Loucy (cell line): ENCODE measurements at regions not wholly inside any gene's neighbourhood (a gene's known extent, or its start where the extent isn't known, plus 50 kb on each side); places are given as distances from the start of the nearest gene placed in this dataset.

Experiments used
- H2AFZ ChIP-seq: fragments of 200-600 bp; sonication (generic); 2 replicates; pipeline ENCODE4 v1.6.0; 2016; ENCODE audit warnings: antibody characterized with exemption, mild to moderate bottlenecking, low read length, moderate library complexity
- H3F3A ChIP-seq: fragments of 200-600 bp; 2 replicates; pipeline ENCODE4 v1.6.0; 2016; ENCODE audit warnings: antibody characterized with exemption, low read depth, mild to moderate bottlenecking
- H3K27me3 ChIP-seq: fragments of 200-600 bp; sonication (generic); 2 replicates; pipeline ENCODE4 v1.6.1; 2014; ENCODE audit warnings: low read length, mild to moderate bottlenecking; ENCODE audit not compliant: insufficient read depth, poor library complexity, severe bottlenecking
- H3K36me3 ChIP-seq: fragments of 200-600 bp; sonication (generic); 2 replicates; pipeline ENCODE4 v1.6.1; 2016; ENCODE audit warnings: low read length; ENCODE audit not compliant: insufficient read depth
- H3K4me1 ChIP-seq: fragments of 200-600 bp; sonication (generic); 2 replicates; pipeline ENCODE4 v1.5.1; 2014; ENCODE audit warnings: low read length, mild to moderate bottlenecking; ENCODE audit not compliant: insufficient read depth, poor library complexity, severe bottlenecking
- H3K4me2 ChIP-seq: fragments of 200-600 bp; sonication (generic); 2 replicates; pipeline ENCODE4 v1.6.0; 2014; ENCODE audit warnings: antibody characterized with exemption, low read length, low read depth, mild to moderate bottlenecking; ENCODE audit not compliant: poor library complexity, severe bottlenecking
- H3K4me3 ChIP-seq: fragments of 200-600 bp; sonication (generic); 2 replicates; pipeline ENCODE4 v1.5.1; 2014; ENCODE audit warnings: low read length, mild to moderate bottlenecking, mixed read lengths; ENCODE audit not compliant: poor library complexity, severe bottlenecking
- H3K79me2 ChIP-seq: fragments of 200-600 bp; sonication (generic); 2 replicates; pipeline ENCODE4 v1.6.1; 2014; ENCODE audit warnings: low read length; ENCODE audit not compliant: insufficient read depth
- H3K9ac ChIP-seq: fragments of 200-600 bp; sonication (generic); 2 replicates; pipeline ENCODE4 v1.6.0; 2014; ENCODE audit warnings: mild to moderate bottlenecking, low read depth, low read length, moderate library complexity; ENCODE audit not compliant: poor library complexity, severe bottlenecking
- H3K9me2 ChIP-seq: fragments of 200-600 bp; sonication (generic); replicated peaks from 2 replicates; pipeline ENCODE4 v1.6.1; 2016; ENCODE audit warnings: low read depth, low read length, mixed read lengths
- H3K9me3 ChIP-seq: fragments of 200-600 bp; sonication (generic); 2 replicates; pipeline ENCODE4 v1.6.1; 2014; ENCODE audit warnings: mild to moderate bottlenecking, antibody characterized with exemption, low read length, low read depth; ENCODE audit not compliant: insufficient read depth
- H4K20me1 ChIP-seq: fragments of 200-600 bp; sonication (generic); 2 replicates; pipeline ENCODE4 v1.6.0; 2014; ENCODE audit warnings: antibody characterized with exemption, low read length, mild to moderate bottlenecking; ENCODE audit not compliant: insufficient read depth, poor library complexity, severe bottlenecking
- EZH2phosphoT487 ChIP-seq: fragments of 200-600 bp; IDR thresholded peaks from 2 replicates; pipeline ENCODE4 v1.6.1; 2018; ENCODE audit warnings: antibody characterized with exemption, mild to moderate bottlenecking, moderate library complexity, borderline replicate concordance
- TF ChIP-seq, protein P1 (sequence below): fragments of 200-600 bp; sonication (generic); conservative IDR thresholded peaks from 2 replicates; pipeline ENCODE4 v1.5.1; 2014; ENCODE audit warnings: mild to moderate bottlenecking, antibody characterized with exemption, low read length

DNA sequence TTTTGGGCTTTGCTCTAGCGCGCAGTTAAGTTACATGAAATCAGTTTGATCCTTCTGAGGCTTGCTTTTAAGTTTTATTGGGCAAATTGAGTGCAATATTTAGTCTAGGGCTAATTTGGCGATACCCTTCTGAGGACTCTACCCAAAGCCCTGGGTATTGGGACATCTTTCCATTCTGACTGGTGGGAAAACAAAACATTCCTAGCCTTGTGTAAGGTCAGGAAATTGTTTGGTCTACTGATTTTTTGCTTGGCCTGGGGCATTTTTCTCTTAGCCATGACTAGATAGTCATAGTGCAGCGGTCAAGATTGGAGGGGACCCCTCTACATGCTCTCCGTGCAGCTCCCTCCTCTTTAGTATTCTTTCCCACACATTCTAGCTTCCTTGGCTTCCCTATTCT, 189.6 kb upstream of the PTGFR start:
- Histone ChIP-seq H3K4me3 (no peak overlapping the region), H3K36me3 (no peaks in the 10 kb centered on the region), H3K9me2 (no peaks in the 10 kb centered on the region), H3K79me2 (no peaks in the 10 kb centered on the region), H3K9ac (no peak overlapping the region), H3K4me2 (no peak overlapping the region), H3F3A (no peaks in the 10 kb centered on the region), H3K9me3 (no peaks in the 10 kb centered on the region), H4K20me1 (no peaks in the 10 kb centered on the region), H3K4me1 (no peaks in the 10 kb centered on the region), H2AFZ (no peak overlapping the region), H3K27me3 (no peaks in the 10 kb centered on the region)
- TF ChIP-seq EZH2phosphoT487, result no peak
- TF ChIP-seq, protein P1, sequence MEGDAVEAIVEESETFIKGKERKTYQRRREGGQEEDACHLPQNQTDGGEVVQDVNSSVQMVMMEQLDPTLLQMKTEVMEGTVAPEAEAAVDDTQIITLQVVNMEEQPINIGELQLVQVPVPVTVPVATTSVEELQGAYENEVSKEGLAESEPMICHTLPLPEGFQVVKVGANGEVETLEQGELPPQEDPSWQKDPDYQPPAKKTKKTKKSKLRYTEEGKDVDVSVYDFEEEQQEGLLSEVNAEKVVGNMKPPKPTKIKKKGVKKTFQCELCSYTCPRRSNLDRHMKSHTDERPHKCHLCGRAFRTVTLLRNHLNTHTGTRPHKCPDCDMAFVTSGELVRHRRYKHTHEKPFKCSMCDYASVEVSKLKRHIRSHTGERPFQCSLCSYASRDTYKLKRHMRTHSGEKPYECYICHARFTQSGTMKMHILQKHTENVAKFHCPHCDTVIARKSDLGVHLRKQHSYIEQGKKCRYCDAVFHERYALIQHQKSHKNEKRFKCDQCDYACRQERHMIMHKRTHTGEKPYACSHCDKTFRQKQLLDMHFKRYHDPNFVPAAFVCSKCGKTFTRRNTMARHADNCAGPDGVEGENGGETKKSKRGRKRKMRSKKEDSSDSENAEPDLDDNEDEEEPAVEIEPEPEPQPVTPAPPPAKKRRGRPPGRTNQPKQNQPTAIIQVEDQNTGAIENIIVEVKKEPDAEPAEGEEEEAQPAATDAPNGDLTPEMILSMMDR, result no peak

DNA sequence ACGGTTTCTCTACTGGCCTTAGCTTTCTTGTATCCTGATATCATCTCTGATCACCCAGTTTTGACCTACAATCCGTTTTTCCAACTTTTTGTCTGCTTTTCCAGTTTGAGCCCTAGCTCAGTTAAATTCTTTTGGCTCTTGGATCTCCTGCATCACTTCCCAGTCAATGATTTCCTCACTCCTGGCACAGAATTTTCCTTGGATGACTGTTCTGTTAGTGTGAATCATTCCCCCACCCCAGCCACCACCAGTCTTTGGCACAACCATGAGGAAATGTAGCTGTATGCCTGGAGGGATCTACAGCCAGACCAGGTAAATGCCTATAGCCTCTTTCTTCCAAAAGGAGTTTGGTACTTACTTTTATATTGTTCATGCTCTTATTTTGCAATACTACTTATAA, 187.2 kb upstream of the PTGFR start:
- Histone ChIP-seq H4K20me1 (no peaks in the 10 kb centered on the region), H3K27me3 (no peaks in the 10 kb centered on the region), H3K9me3 (no peaks in the 10 kb centered on the region), H3K4me2 (no peak overlapping the region), H3K9ac (no peak overlapping the region), H3K79me2 (no peaks in the 10 kb centered on the region), H3K36me3 (no peaks in the 10 kb centered on the region), H3K4me3 (no peak overlapping the region), H3K9me2 (no peaks in the 10 kb centered on the region), H3F3A (no peaks in the 10 kb centered on the region), H3K4me1 (no peaks in the 10 kb centered on the region), H2AFZ (no peak overlapping the region)
- TF ChIP-seq, protein P1, result no peak
- no peak for TF ChIP-seq EZH2phosphoT487

DNA sequence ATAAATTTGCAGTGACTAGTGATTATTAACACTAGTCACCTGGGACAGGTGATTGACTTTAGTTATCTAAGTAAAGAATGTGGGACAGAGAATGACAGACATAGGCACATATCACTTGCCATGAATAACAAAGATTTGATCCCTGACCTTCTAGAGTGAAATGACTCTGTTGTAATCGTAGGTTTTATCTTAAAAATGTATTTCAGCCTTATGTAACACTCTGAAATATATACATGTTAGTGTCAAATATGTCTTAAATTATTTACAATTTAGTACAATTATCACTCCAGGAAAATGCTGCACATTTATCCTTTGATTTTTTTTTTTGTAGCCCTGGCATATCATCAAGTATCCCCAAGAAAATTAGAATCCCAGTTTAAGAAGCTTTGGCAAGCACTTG, 186.4 kb upstream of the PTGFR start:
- TF ChIP-seq EZH2phosphoT487, result no peak
- TF ChIP-seq, protein P1, result no peak
- Histone ChIP-seq H3F3A (no peaks in the 10 kb centered on the region), H3K27me3 (no peaks in the 10 kb centered on the region), H4K20me1 (no peaks in the 10 kb centered on the region), H3K9me3 (no peaks in the 10 kb centered on the region), H3K4me1 (no peaks in the 10 kb centered on the region), H3K79me2 (no peaks in the 10 kb centered on the region), H3K4me3 (no peak overlapping the region), H3K9ac (no peak overlapping the region), H3K36me3 (no peaks in the 10 kb centered on the region), H2AFZ (no peak overlapping the region), H3K9me2 (no peaks in the 10 kb centered on the region), H3K4me2 (no peak overlapping the region)
